SIG-M5 (cell line): ENCODE measurements at regions not wholly inside any gene's neighbourhood (a gene's known extent, or its start where the extent isn't known, plus 50 kb on each side); places are given as distances from the start of the nearest gene placed in this dataset.

ENCODE experiments used
- DNase-seq: peaks from one replicate; lab custom pipeline; 2025; lab: John Stamatoyannopoulos, UW

GRCh38 chr2:12027136-12027535 is 280.7 kb downstream of the LPIN1 start:
- DNase-seq = no peak

GRCh38 chr2:12031866-12032265 is 285.4 kb downstream of the LPIN1 start:
- no peak for DNase-seq

- no peak for DNase-seq
These were observed 286.0 kb downstream of the LPIN1 start for GRCh38 chr2:12032398-12032797.

GRCh38 chr2:12032975-12033374 is 286.5 kb downstream of the LPIN1 start:
- DNase-seq = no peak

- DNase-seq = no peak
These were observed 287.1 kb downstream of the LPIN1 start for GRCh38 chr2:12033494-12033893.

- no peak for DNase-seq
These were observed 287.9 kb downstream of the LPIN1 start for GRCh38 chr2:12034382-12034781.

GRCh38 chr2:12035029-12035720 is 288.7 kb downstream of the LPIN1 start:
- no peak for DNase-seq

GRCh38 chr2:12035956-12036639 is 289.7 kb downstream of the LPIN1 start:
- no peak for DNase-seq

- DNase-seq = no peak
These were observed 290.2 kb downstream of the LPIN1 start for GRCh38 chr2:12036640-12036983.

GRCh38 chr2:12037301-12037700 is 290.9 kb downstream of the LPIN1 start:
- no peak for DNase-seq

GRCh38 chr2:12041236-12041635 is 294.8 kb downstream of the LPIN1 start:
- no peak for DNase-seq

- DNase-seq = no peak
These were observed 296.7 kb downstream of the LPIN1 start for GRCh38 chr2:12043131-12043530.

- no peak for DNase-seq
These were observed 298.4 kb downstream of the LPIN1 start for GRCh38 chr2:12044857-12045256.

- DNase-seq = no peak
These were observed 299.4 kb downstream of the LPIN1 start for GRCh38 chr2:12045864-12046291.

- DNase-seq = no peak
These were observed 300.2 kb downstream of the LPIN1 start for GRCh38 chr2:12046641-12047040.

- DNase-seq = no peak
These were observed 301.3 kb downstream of the LPIN1 start for GRCh38 chr2:12047761-12048160.

GRCh38 chr2:12048550-12048949 is 302.1 kb downstream of the LPIN1 start:
- DNase-seq = no peak

GRCh38 chr2:12050396-12050795 is 304.0 kb downstream of the LPIN1 start:
- DNase-seq = peak; percentile 84

GRCh38 chr2:12051831-12052230 is 305.4 kb downstream of the LPIN1 start:
- DNase-seq = no peak

- DNase-seq = peak; percentile 14
These were observed 306.4 kb downstream of the LPIN1 start for GRCh38 chr2:12052796-12053195.

- no peak for DNase-seq
These were observed 308.7 kb downstream of the LPIN1 start for GRCh38 chr2:12054956-12055618.

- DNase-seq = peak; percentile 44
These were observed 311.2 kb downstream of the LPIN1 start for GRCh38 chr2:12057436-12058166.
